MM.1S (cell line): ENCODE measurements at regions not wholly inside any gene's neighbourhood (a gene's known extent, or its start where the extent isn't known, plus 50 kb on each side); places are given as distances from the start of the nearest gene placed in this dataset.

Experiments
- DNase-seq: peaks from one replicate; pipeline ENCODE4 v3.0.0-alpha.2; 2015
- H2AFZ ChIP-seq: fragments of 300-600 bp; sonication (generic); 2 replicates; pipeline ENCODE4 v1.6.0; 2016; ENCODE audit warnings: antibody characterized with exemption, low read length
- H3F3A ChIP-seq: fragments of 300-600 bp; sonication (generic); 2 replicates; pipeline ENCODE4 v1.6.1; 2016; ENCODE audit warnings: mild to moderate bottlenecking, antibody characterized with exemption, low read length, moderate library complexity, mixed read lengths; ENCODE audit not compliant: insufficient read depth
- H3K27ac ChIP-seq: fragments of 300-600 bp; sonication (generic); 2 replicates; pipeline ENCODE4 v1.5.1; 2016; ENCODE audit warnings: mild to moderate bottlenecking, low read length
- H3K27me3 ChIP-seq: fragments of 300-600 bp; sonication (generic); replicated peaks from 2 replicates; pipeline ENCODE4 v1.6.0; 2016; ENCODE audit warnings: low read length; ENCODE audit not compliant: insufficient read depth
- H3K36me3 ChIP-seq: fragments of 300-600 bp; sonication (generic); replicated peaks from 2 replicates; pipeline ENCODE4 v1.6.1; 2016; ENCODE audit warnings: mild to moderate bottlenecking, low read length, mixed read lengths; ENCODE audit not compliant: insufficient read depth
- H3K4me1 ChIP-seq: fragments of 300-600 bp; sonication (generic); 2 replicates; pipeline ENCODE4 v1.6.1; 2016; ENCODE audit warnings: low read length, mixed read lengths
- H3K4me2 ChIP-seq: fragments of 300-600 bp; sonication (generic); 2 replicates; pipeline ENCODE4 v1.6.0; 2016; ENCODE audit warnings: low read depth, low read length
- H3K4me3 ChIP-seq: fragments of 300-600 bp; sonication (generic); 2 replicates; pipeline ENCODE4 v1.5.1; 2016; ENCODE audit warnings: low read length, mixed read lengths
- H3K79me2 ChIP-seq: fragments of 300-600 bp; sonication (generic); 2 replicates; pipeline ENCODE4 v1.6.1; 2016; ENCODE audit warnings: mixed run types, low read length, mixed read lengths
- H3K9ac ChIP-seq: fragments of 300-600 bp; sonication (generic); 2 replicates; pipeline ENCODE4 v1.6.1; 2016; ENCODE audit warnings: low read length, mixed read lengths
- H3K9me2 ChIP-seq: fragments of 300-600 bp; sonication (generic); replicated peaks from 2 replicates; pipeline ENCODE4 v1.6.1; 2016; ENCODE audit warnings: mild to moderate bottlenecking, low read length, mixed read lengths; ENCODE audit not compliant: insufficient read depth
- H3K9me3 ChIP-seq: fragments of 300-600 bp; sonication (generic); replicated peaks from 2 replicates; pipeline ENCODE4 v1.6.1; 2016; ENCODE audit warnings: mild to moderate bottlenecking, low read length, mixed read lengths; ENCODE audit not compliant: insufficient read depth
- H4K20me1 ChIP-seq: fragments of 300-600 bp; sonication (generic); 2 replicates; pipeline ENCODE4 v1.6.1; 2016; ENCODE audit warnings: mild to moderate bottlenecking, low read length, moderate library complexity, mixed read lengths; ENCODE audit not compliant: insufficient read depth
- CTCF ChIP-seq: fragments of 300-600 bp; sonication (generic); IDR thresholded peaks from 2 replicates; pipeline ENCODE4 v1.5.1; 2016; ENCODE audit warnings: antibody characterized with exemption, low read length, mixed read lengths
- EZH2 ChIP-seq: fragments of 300-600 bp; sonication (generic); optimal IDR thresholded peaks from 2 replicates; pipeline ENCODE3; 2017; ENCODE audit warnings: low read depth, mild to moderate bottlenecking, antibody characterized with exemption, low read length, mixed read lengths
- EZH2phosphoT487 ChIP-seq: fragments of 300-600 bp; sonication (generic); IDR thresholded peaks from 2 replicates; pipeline ENCODE4 v1.6.1; 2018; ENCODE audit warnings: antibody characterized with exemption, low read length

- Histone ChIP-seq H3K4me1 (no peaks in the 10 kb centered on the region), H3K36me3 (no peaks in the 10 kb centered on the region), H2AFZ (no peak overlapping the region), H3F3A (no peaks in the 10 kb centered on the region), H3K4me3 (no peak overlapping the region), H3K4me2 (no peak overlapping the region), H3K9ac (no peak overlapping the region), H3K79me2 (no peaks in the 10 kb centered on the region), H3K9me3 (no peaks in the 10 kb centered on the region), H4K20me1 (no peaks in the 10 kb centered on the region), H3K27ac (no peak overlapping the region), H3K27me3 (no peaks in the 10 kb centered on the region), H3K9me2 (no peaks in the 10 kb centered on the region)
- TF ChIP-seq EZH2phosphoT487 (no peak), CTCF (no peak), EZH2 (no peak)
- no peak for DNase-seq
Measured at GRCh38 chr4:19375931-19376330, 875.8 kb upstream of the SLIT2 start.

- H3K4me3 ChIP-seq: no peak overlapping the region
- H3K36me3 ChIP-seq: no peaks in the 10 kb centered on the region
- TF ChIP-seq CTCF: no peak
- no peak for TF ChIP-seq EZH2phosphoT487
- no peak for TF ChIP-seq EZH2
- H2AFZ ChIP-seq: no peak overlapping the region
- no peak for DNase-seq
- no peaks in the 10 kb centered on the region for H3K4me1 ChIP-seq
- H3K79me2 ChIP-seq: no peaks in the 10 kb centered on the region
- H4K20me1 ChIP-seq: no peaks in the 10 kb centered on the region
- H3K27me3 ChIP-seq: no peaks in the 10 kb centered on the region
- no peak overlapping the region for H3K27ac ChIP-seq
- H3K4me2 ChIP-seq: no peak overlapping the region
- no peaks in the 10 kb centered on the region for H3K9me3 ChIP-seq
- H3F3A ChIP-seq: no peaks in the 10 kb centered on the region
- no peaks in the 10 kb centered on the region for H3K9me2 ChIP-seq
- no peak overlapping the region for H3K9ac ChIP-seq
Measured at GRCh38 chr4:19375136-19375804, 876.4 kb upstream of the SLIT2 start.

- Histone ChIP-seq H3K36me3 (no peaks in the 10 kb centered on the region), H3K9me2 (no peaks in the 10 kb centered on the region), H3K79me2 (no peaks in the 10 kb centered on the region), H4K20me1 (no peaks in the 10 kb centered on the region), H3K4me3 (no peak overlapping the region), H3K4me1 (no peaks in the 10 kb centered on the region), H3F3A (no peaks in the 10 kb centered on the region), H3K9me3 (no peaks in the 10 kb centered on the region), H2AFZ (no peak overlapping the region), H3K9ac (no peak overlapping the region), H3K4me2 (no peak overlapping the region), H3K27me3 (no peaks in the 10 kb centered on the region), H3K27ac (no peak overlapping the region)
- no peak for DNase-seq
- TF ChIP-seq EZH2 (no peak), EZH2phosphoT487 (no peak), CTCF (no peak)
Measured at GRCh38 chr4:19372390-19372789, 879.3 kb upstream of the SLIT2 start.
